Activated CD4-positive, alpha-beta T cell treated with anti-CD3 and anti-CD28 coated beads, Interleukin-2, amount 50 U/mL, for 48 hours (primary cell): ENCODE measurements at regions not wholly inside any gene's neighbourhood (a gene's known extent, or its start where the extent isn't known, plus 50 kb on each side); places are given as distances from the start of the nearest gene placed in this dataset.

Source experiments
- DNase-seq, 2 experiments: peaks; one replicate each; pipeline ENCODE4 v3.0.0-alpha.2; 2020

DNA sequence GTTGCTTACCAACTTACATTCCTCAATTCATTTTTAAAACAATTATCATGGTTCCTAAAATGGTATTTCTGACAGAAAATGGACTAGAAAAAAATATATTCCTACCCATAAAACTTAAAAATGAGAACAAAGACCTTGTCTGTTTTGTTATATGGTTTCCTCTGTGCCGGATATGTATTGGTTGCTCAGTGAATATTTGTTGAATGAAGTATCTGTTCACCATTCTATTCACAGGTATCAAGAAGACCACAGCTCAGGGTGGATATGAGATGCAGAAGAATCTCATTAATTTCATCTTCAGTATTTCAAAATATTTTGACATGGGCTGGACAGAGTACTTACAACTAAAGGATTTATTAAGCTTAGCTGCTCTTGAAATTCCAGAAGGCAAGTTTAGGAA, 58.1 kb downstream of the TUSC7 start:
- no peak for DNase-seq

DNA sequence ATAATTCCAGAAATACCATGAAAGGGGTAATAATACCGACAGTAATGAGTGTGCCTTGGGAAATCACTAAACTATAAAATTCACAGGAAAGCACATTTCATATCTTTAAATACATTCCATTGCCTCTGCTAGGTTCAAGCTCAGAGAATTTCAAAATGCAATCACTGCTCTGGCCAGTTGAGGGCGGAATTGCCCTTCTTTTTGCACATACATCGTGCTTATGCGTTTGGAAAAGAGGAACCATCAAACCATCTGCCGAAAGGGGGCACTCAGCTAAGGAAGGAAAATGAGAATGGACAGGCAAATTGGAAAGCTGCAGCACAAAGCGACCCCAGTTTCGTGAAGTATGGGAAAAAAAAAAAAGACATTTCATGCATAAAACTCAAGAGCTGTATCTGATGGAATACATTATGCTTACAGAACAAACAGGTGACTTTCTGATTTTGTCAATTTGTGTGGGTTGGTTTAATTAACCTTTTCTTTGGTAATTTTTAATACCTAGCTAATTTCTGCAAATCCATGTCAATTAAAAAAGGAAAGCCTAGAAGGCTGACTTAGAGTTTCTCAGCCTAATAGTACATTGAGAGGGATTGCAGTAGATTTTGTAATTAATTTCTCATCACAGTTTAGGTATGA, 61.4 kb downstream of the TUSC7 start:
- peak; percentile 53 to 62 for DNase-seq

DNA sequence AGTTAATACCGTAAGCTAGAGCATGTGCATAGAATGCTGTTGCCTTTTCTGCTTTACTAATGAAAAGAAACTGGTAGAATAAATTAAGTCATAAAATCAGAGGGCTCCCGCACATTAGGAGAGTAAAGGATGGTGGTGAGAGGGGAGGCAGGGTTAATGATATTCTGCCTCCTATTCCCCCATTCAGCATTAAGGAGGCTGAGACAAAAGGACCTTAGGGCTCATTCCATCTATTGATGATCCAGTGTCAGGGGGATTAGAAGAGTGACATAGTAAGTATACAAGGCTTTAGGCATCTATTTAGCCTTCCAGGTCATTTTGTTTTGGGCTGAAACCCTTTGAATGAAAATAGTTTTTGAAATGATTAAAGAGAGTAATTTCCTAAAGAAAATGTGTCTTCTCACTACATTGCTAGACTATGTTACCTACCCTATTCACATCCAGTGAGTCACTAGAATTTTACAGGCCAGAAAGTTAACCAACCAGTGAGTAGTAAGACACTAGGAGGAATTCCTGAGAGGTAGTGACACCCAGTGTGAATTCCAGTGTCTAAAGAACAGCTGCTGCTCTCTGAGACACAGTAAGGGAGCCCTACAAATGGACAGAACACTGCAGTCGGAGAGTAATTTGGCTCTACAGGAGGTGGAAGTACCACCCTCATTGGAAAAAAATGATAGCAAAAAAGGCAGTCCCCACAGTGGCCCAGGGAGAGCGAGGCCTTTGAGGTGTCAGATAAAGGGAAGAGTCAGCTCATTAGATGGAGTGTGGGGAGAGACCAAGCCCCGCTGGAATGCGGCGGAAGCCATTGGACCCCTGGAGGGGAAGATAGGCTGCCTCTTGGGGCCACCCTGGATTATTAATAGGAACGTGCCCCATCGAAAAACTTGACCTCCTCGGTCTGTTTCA, 67.6 kb downstream of the TUSC7 start:
- no peak for DNase-seq

DNA sequence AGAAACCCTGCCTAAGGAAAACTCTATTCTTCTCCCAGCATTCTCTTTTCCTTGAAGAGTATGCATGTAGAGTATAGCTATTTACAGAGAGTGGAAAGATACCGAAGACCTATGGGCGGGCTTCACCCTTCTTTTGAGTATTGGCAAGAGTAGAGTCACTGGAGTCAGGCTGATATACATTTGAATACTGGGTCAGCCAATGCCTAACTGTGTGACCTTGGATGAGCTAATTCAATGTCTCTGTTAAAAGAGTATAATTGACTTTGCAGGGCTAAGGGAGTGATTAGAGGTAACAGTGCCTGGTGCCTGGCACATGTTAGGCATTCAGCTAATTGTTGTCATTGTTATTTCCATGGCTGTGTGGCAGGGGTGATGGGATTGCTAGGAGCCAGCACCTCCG, 75.6 kb downstream of the TUSC7 start:
- DNase-seq: no peak

DNA sequence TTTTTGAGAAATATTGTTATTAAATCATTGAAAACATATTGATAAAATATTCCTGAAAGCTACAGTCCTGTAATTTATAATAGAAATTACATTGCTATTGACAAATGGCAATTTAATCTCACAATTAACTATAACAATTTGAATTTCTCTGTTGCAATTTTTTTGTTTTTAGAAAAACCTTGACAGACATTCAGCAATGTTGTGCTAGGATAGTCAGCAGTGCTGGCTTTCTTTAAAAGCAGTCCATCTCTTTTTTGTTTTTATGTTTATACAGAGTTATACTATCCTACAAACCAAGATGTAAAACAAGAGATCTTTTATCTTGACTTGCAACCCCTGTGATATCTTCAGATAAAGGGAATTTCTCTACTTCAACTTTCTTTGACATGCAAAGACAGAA, 93.1 kb downstream of the TUSC7 start:
- no peak for DNase-seq

DNA sequence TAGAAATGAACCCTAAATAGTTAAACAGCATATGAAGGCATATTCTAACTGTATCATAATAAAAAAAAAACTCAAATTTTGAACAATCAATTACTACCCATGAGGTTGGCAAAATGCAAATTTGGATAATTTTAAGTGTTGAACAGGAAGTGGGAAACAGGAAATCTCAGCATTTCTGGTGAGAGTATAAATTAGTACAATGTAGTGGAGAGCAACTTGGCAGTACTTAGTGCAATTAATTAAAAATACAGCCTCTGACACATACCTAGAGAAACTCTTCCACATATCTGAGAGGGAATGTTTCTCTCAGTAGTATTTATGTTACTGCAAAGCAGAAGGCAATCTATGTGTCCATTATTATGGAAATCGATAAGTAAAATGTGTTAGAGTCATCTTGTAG, 96.8 kb downstream of the TUSC7 start:
- DNase-seq: no peak

DNA sequence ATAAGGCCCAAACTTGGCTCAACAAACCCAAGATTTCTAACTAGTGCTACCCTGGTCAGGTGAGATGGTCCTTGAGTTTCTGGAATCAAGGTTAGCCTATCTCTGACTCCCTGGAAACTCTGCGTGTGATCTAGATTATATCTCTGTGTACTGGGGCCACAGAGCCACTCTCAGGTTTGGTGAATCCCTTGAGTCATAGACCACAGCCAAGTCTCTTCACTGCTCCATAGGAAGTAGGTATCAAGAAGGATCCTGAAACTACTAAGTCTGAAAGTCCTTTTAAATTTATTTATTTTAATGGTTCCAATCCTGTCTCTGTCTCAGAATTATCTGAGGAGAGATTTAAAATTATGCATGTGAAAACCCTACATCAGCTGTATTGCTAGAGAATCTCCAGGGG, 99.1 kb downstream of the TUSC7 start:
- no peak for DNase-seq

DNA sequence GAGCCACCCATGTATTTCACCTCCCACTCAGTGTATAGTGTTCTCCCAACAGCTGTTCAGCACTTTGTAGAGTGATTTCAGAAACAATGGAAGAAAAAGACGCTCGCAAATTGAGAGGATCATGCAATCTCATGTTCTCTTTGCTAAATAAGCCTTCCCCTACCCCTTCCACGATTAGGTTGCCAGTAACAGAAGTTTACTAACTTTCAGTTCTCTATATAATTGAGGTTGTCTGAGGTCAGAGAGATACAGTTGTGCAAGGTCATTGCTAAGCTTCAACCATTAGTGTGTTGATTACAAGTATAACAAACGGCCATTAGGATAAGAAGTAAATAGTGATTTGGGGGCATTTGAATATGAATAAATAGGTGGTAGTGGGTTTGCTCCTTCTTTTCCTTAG, 99.6 kb downstream of the TUSC7 start:
- DNase-seq: no peak

DNA sequence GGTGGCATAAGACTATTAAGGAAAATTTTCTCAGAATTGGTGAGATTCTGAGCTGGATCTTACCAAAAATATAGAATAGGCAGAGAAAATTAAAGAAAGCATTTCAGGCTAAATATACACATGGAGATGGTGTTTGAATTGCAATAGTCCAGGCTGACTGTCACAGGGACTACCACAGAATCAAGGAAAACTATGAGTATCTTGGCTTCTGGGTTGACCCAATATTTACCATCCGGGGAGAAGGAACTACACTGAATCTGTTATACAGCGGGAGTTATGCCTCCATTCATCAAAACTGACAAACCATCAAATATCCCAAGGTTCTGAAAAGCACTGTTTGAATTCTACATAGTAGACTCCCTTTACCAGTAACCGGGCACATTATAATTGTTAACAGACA, 102.2 kb downstream of the TUSC7 start:
- no peak for DNase-seq

DNA sequence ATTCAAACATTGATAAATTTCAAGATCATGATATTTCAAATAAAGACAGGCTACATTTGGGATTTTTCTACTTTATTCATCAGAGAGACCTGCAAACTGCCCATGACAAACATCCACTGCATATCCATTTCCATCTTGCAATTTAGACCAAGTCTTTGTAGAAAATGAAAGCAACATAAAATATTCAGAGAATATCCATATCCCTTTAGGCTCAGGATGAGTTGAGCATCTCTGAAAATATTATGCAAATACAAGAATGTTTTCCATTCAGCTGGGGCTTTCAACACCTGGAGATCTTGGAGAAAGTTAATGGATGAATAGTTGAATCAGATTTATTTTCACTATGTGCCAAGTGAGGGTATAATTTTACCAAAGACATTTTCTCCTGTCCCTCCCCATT, 103.4 kb downstream of the TUSC7 start:
- no peak for DNase-seq

DNA sequence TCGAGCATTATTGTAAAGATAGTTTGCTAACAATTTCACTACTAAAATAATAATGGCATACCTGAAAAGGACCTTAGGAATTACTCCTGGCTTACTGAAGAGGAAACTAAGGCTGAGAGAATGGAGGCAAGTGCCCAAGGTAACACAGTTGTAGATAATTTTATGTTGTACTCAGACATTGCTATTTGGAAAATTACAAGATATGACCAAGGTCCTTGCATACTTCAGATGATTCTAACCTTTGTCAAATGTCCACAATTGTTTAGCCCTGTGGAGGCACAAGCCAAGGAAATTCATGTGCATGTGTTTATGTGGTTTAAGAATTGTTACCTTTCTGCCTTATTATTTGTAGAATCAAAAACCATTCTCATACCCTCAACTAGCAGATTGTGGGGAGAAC, 105.7 kb downstream of the TUSC7 start:
- DNase-seq: no peak

DNA sequence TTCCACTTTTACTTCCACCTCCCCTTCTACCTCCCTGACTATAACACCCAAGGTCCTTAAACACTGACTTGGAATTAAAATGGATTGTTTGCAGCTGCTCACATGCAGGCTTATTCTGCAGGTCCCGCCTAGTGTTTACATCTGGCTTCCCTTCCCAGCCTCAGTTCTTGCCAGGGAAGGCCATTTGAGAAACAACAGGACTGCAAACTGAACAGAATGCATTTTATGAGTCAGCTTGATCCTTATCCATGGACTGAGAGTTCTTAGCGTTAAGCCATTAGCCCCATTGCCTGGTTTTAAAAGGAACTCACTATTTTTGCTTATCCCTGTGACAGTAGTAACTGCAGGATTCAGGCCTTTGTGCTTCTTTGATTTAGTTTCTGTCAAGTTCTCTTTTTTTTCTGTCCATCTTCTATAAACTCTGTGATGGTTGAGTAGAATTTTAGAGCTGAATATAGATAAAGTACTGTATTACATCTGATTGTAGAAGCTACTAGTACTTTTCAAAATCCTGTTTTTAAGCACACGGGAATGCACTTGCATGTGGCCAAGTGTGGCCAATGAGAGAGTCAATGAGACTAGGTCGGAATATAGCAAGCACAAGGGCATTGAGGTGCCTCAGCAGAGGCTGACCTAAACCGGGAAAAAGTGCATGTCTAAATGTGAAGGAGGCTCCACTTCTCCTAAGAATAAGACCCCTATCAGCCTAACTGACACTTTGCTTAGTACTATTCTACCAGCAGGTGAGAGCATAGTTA, 106.4 kb downstream of the TUSC7 start:
- DNase-seq: no peak

DNA sequence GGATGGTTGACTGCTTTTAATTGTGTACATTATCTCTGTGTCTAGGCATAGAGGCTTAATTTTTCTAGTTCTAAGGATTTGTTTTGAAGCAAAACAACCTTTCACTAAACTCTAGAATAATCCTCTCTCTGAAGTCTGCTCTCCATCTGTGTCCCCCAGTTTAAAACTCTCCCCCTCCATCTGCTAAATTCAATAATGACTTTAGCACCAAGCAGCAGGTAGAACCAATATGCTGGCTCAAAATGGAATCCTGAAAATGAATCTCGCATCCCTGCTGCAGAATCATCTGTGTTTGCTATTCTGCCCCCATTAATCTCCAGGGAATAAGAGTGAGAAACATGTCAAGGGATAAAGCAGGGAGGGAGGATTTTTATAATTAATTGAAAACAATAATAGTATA, 111.8 kb downstream of the TUSC7 start:
- DNase-seq: no peak

DNA sequence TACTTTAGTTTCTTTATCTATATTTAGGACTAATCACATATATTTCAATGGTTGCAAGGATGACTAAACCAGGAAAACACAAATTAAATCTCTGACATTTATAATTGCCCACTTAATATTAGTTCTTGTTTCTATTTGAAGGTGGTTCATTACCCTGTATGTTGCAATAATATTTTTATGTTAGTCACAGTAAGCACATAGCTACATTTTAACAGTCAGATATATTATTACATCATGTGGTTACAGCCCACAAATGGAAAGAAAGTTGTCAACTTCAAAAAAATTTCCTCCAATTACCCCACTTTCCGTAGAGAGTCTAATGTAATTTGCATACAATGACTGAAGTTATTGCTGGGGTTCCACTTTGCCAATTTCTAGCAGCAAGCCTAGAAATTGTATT, 114.6 kb downstream of the TUSC7 start:
- no peak for DNase-seq

DNA sequence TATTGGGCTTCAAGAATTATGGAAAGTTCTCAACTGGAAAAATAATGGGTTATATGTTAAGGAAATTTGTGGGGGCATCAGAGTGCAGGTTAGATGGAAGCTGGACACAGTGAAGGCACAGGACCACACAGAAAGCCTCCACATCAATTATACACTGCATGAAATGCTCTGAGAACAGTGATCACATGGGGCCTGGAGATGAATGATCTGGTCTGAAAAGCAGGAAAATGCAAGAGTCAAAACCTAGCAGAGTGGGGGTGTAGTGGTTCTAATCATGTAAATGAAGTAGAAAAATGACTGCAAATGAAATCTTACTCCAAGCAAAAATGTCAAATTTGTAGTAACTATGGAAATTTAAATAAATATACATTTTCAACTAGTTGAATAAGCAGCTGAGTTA, 123.6 kb downstream of the TUSC7 start:
- DNase-seq: no peak

DNA sequence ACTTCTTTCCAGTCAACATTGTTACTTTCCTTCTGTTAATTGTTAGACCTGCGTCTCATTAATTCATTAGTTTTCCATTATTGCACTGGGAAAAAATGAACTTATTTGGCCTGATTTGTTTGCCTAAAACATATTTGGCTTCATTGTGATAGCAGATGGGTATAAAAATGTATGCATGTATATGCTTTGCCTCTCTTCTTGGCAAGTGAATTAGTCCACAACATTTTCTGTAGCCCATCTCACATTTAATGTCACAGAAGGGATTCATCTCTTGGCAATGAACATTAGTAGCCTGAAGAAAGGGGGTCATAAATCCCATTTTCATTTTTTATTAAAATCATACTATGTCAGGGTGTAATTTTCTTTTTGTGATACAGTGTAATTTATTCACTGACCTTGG, 125.2 kb downstream of the TUSC7 start:
- DNase-seq: no peak

DNA sequence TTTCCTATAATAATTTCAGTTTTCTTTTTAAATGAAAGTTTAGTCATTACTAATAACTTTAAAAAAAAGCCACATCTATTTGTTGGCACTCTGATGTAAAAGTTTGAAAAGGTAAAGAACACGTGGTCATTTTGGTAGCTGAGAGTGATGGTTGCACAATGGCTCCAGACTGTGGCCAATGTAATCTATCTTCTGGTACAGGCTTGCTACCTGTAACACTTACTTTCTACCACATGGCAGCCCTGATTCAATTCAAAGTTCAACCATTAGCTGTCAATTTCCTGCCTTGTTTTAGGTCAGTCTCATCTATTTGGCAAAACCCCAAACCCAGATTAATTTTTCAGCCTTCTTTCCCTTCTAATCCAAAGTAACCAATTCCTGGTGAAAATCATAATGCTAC, 126.1 kb downstream of the TUSC7 start:
- no peak for DNase-seq

DNA sequence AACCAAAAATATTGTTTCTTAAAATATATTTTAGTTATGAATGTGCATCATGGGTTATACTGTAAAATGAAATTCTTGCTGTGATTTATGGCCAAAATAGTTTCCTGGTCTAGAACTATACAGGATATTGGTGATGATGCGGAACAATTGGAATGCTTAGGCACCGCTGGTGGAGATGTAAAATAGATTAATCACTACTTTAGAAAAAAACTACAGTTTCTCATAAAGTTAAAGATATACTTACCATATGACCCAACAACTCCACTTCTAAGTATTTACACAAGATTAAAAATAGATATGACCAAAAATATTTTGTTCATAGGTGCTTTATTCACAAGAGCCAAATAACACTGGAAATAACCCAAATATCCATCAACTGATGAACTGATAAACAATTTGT, 126.7 kb downstream of the TUSC7 start:
- no peak for DNase-seq

DNA sequence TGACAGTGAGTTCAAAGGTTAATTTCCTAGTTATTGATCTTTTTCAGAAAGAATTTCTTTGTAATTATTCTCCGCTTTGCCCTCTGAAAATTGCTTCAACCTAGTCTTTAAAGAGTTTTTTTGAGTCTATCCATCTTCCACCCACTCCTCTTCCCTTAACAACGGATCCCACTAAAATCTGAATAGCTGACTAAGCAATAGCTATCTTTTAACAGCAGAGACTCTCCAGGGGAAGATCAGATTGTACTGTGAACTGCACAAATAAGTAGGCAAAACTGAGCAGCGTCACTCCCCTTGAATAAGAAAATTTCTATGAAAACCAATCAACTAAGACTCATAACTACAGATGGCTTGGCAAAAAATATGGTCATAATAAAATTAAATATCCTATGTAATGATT, 127.9 kb downstream of the TUSC7 start:
- no peak for DNase-seq

DNA sequence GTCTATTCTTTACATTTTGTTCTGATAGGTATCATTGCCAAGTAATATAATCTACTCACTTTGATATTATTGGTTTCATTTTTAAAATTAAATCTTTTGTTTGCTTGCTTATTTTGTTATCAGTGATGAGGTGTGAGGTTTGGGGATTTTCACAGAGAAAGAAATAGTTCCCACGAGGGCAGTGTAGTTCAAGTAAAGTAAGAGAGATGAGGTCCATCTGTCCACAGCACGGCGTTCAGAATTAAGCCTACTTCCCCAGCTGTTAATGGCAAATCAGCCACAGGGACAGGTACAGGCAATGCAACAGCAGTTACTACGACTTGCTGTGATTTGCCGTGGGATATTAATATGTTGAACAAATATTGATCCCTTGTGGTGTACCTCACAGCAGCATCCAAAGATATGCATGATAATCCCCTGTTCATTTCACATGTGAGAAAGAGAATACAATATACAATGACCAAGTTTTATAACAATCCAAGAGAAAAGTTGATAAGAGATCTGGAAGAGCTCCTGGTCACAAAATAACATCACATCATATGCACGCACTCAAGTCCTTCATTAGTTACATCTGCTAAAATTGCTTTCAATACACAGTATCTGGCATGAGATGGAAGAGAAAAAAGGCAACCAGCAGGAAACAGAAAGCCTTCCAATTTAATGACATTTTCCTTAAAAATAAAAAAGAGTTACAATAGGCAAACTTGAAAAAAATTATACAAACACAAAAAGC, 131.6 kb downstream of the TUSC7 start:
- no peak for DNase-seq

DNA sequence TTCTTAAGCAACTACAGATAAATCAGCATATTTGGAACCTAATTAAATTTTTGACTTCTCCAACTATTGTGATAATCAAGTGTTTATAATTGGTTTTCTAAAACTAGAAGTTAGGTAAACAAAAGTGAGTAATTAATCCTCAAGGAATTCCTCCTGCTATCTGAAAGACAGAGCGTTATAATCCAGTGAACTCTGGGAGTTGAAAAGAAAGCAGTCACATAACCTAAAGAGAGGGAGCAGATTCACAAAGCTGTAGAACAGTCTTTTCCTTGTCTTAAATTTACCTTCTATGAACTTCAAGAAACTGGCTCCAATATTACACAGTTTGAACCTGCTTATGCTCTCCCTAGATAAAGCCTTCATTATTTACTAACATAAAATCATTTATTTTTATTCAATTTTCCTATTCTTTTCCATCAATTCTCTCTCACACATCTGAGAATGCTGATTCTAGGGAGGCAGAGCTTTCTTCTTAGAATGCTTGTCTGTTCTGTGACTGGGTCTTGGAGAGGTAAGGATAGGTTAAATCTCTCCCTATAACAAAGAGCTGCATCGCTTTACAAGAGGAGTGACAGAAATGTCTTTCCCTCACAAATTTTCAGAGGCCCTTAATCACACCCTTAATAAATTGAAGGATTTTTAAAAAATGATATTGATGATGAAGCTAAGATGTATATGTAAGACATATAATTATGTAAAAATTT, 132.8 kb downstream of the TUSC7 start:
- DNase-seq: no peak

DNA sequence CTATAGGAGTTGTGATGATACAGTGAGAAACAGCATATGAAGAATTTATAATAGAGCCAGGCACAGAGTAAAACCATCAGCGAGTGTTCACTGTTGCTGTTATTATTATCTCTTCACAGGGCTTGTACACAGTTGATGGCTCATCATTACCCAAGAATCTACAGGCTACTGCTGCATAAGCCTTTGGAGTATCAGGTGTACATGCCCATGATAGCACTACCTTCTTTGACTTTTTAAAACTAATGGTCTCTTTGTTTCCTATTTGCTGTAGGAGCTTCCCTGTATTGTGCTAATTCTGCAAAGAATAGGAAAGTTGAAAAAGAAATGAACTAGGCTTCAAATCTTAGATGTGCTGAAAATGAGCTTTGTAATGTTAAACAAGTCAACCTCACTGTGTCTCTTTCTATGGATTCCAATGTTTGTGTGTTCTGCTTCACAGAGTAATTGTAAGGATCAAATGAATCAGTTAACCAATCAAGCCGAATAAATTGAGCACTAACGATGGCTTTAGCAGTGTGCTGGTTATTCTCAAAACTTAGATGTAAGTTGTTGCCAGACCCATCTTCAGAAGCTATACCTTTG, 138.8 kb downstream of the TUSC7 start:
- DNase-seq: no peak
